ENCODE measurements at regions not wholly inside any gene's neighbourhood (a gene's known extent, or its start where the extent isn't known, plus 50 kb on each side); places are given as distances from the start of the nearest gene placed in this dataset.

DNA sequence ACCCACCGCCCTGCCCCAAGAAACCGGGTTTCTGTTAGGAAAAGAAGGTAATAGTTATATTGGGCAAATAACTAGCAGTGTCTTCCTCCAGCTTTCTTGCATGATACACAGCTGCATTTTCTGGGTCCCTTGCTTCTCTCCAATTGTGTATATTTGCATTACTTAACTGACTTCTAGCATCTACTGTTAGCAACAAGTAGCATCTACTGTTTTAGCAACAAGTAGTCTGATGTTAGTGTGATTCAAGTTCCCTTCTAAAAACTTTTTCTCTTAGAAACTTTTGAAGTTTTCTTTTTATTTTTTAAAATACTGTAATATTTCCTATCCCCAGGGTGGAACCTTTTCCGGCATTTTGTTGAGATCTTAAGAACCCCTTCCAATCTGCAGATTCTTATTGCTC lies 221.2 kb downstream of the CLIC5 start:
- DNase-seq (ENCODE audit: low read depth in 4 of 4, low spot score in 3 of 4), result no peak

- no peak for DNase-seq (ENCODE audit: low read depth in 4 of 4, low spot score in 3 of 4)
These were observed 224.2 kb downstream of the CLIC5 start for GRCh38 chr6:45791211-45792168.

GRCh38 chr6:45789238-45789637 lies 226.4 kb downstream of the CLIC5 start:
- DNase-seq (ENCODE audit: low read depth in 4 of 4, low spot score in 3 of 4), result no peak

DNA sequence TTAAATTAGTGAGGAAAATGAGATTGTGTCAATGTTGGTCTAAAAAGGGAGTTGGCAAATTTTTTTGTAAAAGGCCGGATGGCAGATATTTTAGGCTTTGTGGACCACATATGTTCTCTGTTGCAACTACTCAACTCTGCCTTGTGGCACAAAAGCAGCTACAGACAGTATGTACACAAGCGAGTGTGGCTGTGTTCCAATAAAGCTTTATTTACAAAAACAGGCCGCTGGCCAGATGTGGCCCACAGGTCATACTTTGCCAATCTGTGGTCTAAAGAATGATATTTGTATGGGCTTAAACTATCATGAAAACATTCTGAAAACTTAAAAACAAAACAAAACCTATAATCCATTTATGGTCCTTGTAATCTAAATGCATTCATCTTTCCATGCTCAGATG lies 228.3 kb downstream of the CLIC5 start:
- DNase-seq (ENCODE audit: low read depth in 4 of 4, low spot score in 3 of 4), result no peak

- no peak for DNase-seq (ENCODE audit: low read depth in 4 of 4, low spot score in 3 of 4)
These were observed 229.3 kb downstream of the CLIC5 start for GRCh38 chr6:45786355-45786781.

- no peak for DNase-seq (ENCODE audit: low read depth in 4 of 4, low spot score in 3 of 4)
These were observed 231.4 kb downstream of the CLIC5 start for GRCh38 chr6:45784250-45784649.

- DNase-seq (ENCODE audit: low read depth in 4 of 4, low spot score in 3 of 4), result no peak
These were observed 231.9 kb downstream of the CLIC5 start for GRCh38 chr6:45783716-45784115.

- DNase-seq (ENCODE audit: low read depth in 4 of 4, low spot score in 3 of 4), result no peak
These were observed 233.8 kb downstream of the CLIC5 start for GRCh38 chr6:45781890-45782289.

GRCh38 chr6:45780523-45780922 lies 235.1 kb downstream of the CLIC5 start:
- no peak for DNase-seq (ENCODE audit: low read depth in 4 of 4, low spot score in 3 of 4)

DNA sequence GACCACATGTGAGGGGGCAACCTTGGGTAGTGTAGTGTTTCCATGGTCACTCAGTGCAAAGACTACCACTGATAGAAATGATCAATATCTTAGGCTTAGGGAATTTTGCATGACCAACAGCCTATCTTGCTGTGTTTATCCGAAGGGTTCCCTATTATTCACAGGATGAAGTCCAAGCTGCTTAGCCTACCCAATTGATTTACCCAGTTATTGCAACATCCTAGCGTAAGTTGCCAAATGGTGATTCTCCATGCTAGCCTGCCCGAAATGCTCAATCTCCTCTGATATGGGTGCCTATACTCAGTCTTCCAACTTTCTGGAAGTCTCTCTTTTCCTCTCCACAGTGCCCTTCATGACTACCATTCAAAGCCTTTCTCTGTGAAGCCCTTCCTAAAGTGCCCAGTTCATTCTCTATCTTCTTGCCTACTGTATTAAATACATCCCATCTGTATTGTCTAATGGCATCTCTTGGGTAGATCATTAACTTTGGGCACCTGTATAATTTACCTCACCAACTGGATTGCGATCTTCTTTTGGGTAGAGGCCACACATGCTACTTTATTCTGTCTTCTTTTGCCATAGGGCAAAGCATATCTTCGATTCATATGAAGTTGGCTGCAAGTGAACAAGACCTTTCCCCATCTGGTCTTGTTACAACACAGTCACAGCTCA lies 240.5 kb downstream of the CLIC5 start:
- DNase-seq (ENCODE audit: low read depth in 4 of 4, low spot score in 3 of 4), result no peak

DNA sequence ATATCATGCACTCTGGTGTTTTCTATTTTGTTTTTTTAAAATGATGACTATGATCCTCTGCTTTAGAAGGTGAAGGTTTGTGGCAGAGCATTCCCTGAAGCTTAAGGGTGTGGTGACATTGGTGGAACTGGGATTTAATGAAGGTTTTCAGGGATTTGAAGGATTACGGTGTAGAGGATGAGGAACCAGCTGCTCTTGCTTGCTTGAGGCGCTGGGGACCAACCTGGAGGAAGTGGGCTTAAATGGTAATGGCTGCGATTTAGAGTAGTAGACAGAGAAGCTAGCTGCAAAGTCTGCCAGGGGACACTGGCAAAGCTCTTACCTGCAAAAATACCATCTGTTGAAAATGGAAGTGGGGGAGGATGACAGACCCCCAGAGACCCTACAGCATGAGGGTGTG lies 241.8 kb downstream of the CLIC5 start:
- DNase-seq (ENCODE audit: low read depth in 4 of 4, low spot score in 3 of 4), result no peak

GRCh38 chr6:45772886-45773495 lies 242.7 kb downstream of the CLIC5 start:
- no peak for DNase-seq (ENCODE audit: low read depth in 4 of 4, low spot score in 3 of 4)

GRCh38 chr6:45772051-45772450 lies 243.6 kb downstream of the CLIC5 start:
- no peak for DNase-seq (ENCODE audit: low read depth in 4 of 4, low spot score in 3 of 4)

DNA sequence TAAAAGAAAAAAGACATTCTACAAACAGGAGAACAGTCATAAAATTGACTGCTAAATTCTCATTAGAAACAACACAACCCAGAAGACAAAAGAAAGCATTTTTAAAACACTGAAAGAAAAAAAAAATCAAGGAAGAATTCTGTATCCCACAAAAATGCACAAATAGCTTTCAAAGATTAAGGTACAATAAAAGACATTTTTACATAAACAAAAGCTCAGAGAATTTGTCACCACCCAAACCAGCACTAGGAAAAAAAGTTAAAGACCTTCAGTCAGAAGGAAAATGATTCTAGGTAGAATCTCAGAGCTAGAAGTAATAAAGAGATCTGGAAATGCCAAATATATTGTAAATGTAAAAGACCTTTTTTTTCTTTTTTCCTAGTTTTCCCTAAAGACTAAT lies 252.4 kb downstream of the CLIC5 start:
- DNase-seq (ENCODE audit: low read depth in 4 of 4, low spot score in 3 of 4), result no peak

DNA sequence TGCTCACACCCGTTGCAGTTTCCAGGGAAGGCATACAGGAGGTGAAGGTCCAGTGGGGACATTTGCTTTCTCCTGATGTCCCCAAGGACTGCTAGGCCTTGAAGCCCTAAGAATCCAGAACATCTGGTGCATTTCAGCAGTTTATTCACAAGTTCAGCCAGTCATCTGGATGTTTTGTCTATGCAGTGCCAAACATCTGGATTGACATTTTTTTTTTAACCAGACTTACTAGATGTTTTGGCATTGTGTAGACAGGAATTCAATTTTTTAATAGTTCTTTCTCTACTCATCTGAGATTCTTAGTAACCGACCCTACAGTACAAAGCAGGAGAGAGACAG lies 256.2 kb downstream of the CLIC5 start:
- DNase-seq (ENCODE audit: low read depth in 4 of 4, low spot score in 3 of 4), result no peak

DNA sequence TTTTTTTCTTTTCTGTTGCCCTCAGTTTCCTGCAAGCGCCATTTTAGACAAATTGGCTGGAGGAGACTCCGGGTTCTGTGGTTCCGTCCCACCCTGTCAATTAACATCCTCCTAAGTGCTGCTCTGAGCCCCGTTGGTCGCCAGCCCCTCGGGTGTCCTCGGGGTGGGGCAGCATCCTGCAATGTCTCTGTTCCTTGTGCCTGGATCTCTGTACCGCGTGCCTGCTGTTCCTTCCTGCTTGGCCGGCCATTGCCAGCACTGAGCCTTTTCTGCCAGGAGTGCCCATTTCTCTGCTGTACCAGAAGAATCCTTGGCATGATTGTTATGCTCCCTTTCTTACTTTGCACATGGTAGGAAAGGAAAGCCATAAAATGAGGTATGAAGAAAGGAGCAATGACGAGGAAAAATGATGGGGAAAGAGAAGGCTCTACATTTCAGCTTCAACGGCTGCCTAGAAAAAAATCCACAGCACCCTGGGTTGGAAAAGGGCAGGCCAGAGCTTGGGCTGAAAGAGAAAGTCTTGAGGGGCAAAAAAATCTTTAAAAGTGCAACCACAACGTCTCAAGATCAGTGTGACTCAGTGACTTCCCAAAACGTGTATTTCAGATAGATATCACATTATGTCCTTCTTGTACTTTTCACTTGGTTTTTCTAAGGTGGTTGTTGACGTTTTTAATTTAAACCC lies 256.7 kb downstream of the CLIC5 start:
- no peak for DNase-seq (ENCODE audit: low read depth in 4 of 4, low spot score in 3 of 4)

GRCh38 chr6:45757443-45758130 lies 258.1 kb downstream of the CLIC5 start:
- no peak for DNase-seq (ENCODE audit: low read depth in 4 of 4, low spot score in 3 of 4)

DNA sequence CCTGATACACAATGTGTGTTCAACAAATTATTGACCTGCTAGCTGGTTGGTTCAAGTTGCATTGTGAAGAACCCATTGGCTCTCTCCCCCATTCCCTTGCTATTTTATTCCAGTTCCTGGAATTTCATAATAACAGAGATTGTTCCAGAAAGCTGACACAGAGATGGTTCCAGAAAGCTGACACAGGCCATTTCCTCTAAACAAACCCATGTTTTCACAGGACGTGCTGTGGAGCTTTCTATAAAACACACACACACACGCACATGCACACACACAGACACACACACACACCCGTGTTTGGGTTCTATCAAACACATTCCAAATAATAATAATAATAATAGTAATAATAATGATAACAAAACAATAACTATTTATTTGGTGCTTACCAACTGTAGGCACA lies 259.1 kb downstream of the CLIC5 start:
- no peak for DNase-seq (ENCODE audit: low read depth in 4 of 4, low spot score in 3 of 4)

DNA sequence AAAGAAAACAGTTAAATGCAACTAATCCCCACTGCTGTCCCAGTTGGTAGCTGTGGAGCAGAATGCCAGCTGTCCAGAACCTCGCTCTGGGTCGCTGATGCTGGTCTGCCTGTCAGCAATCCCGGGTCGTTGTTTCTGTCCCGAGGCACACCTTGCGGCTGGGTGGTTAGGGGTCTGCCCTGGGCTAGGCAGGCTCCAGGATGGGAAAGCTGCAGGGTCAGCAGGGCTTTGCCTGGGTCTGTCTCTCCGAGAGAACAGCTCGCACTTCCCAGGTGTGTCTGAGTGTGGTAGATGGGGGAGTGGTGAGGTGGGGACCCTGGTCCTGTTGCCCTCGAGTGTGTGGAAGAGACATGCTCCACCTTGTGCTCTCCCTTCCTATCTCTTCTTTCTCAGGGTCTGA lies 261.2 kb downstream of the CLIC5 start:
- no peak for DNase-seq (ENCODE audit: low read depth in 4 of 4, low spot score in 3 of 4)

DNA sequence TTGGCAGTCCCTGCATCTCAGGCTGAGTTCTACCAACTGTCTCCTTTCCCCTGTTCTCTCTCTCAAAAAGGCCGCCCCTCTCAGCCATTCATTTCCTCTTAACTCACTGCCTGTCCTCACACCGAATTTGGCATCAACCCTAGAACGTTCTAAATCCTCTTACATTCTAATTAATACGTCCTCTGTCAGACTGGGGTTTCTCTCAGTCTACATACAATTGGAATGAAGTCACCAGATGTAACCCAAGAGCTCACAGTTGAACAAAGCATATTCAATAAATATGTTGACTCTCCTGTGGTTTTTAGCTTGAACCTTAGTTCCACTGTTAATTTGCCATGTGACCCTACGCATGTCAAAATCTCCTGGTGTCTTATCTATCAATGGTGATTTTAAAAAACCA lies 269.6 kb downstream of the CLIC5 start:
- no peak for DNase-seq (ENCODE audit: low read depth in 4 of 4, low spot score in 3 of 4)
